Iris pigment epithelial cell (primary cell): ENCODE measurements at regions not wholly inside any gene's neighbourhood (a gene's known extent, or its start where the extent isn't known, plus 50 kb on each side); places are given as distances from the start of the nearest gene placed in this dataset.
"Not testable (repeated sequence)": the region's sequence is repeated elsewhere in the genome, so short reads cannot be mapped to it uniquely, and the experiment has no call there.

Experiments
- DNase-seq: peaks from one replicate; pipeline ENCODE4 v3.0.0-alpha.2; 2011; ENCODE audit warnings: low read depth

DNA sequence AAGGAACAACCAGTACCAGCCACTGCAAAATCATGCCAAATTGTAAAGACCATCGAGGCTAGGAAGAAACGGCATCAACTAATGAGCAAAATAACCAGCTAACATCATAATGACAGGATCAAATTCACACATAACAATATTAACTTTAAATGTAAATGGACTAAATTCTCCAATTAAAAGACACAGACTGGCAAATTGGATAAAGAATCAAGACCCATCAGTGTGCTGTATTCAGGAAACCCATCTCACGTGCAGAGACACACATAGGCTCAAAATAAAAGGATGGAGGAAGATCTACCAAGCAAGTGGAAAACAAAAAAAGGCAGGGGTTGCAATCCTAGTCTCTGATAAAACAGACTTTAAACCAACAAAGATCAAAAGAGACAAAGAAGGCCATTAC is 97.6 kb downstream of the GPX5 start:
- not testable (repeated sequence) for DNase-seq

DNA sequence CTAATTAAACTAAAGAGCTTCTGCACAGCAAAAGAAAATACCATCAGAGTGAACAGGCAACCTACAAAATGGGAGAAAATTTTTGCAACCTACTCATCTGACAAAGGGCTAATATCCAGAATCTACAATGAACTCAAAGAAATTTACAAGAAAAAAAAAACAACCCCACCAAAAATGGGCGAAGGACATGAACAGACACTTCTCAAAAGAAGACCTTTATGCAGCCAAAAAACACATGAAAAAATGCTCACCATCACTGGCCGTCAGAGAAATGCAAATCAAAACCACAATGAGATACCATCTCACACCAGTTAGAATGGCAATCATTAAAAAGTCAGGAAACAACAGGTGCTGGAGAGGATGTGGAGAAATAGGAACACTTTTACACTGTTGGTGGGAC is 100.7 kb downstream of the GPX5 start:
- DNase-seq, result not testable (repeated sequence)

DNA sequence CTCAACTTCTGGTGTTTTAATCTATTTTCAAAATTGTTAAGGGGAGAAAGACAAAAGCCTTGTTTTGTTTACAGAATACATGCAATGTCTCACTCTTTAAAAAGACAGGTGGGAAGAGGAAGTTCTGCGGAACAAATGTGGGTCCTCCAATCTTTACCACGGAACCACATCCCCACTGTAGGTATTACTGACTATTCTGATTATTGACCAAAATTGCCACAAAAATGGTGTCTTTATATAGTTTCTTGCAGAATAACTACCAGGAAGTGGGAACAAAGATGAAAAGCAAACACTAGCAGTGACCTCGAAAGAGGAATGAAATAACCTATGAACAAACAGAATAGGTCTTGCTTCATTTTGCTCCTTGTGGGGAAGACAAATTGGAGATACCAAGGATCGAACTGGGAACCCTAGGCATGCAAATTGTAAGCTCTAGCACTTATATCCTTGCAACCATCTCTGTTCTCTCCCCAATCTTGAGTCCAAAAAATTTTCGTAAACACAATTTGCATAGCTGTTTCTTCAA is 106.7 kb downstream of the GPX5 start:
- no peak for DNase-seq

DNA sequence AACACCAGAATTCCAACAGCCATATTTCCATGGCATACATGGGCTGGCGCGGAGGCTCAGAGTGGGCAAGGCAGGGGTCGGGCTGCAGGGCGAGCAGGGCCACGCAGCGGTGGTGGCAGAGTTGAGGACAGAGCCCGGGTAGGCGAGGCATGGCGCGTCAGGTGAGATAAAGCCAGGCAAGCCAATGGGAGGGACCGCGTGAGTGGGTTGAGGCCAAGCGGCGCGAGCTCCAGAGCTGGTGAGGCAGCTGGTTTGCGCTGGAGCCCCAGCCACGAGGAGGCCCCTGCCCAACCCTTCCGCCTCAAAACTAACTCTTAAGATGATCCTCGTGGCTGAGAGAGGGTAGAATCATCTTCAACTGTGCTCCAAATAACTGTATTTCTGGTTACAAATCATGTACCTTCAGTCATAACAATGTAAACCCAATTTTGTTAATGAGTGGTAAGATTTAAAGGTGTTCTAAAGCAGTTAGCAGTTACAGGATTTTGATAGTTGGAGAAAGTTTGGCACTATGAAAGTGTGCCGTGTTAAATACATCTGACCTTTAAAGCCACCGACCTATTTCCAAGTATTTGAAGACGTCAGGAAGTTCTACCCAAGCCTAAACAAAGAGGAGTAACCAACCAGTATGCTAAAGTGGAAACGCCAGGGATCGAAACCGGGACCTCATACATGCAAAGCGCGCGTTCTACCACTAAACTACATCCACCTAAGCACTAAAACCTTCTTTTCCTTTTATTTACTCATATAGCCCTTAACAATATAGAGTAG is 107.9 kb downstream of the GPX5 start:
- DNase-seq, result no peak

DNA sequence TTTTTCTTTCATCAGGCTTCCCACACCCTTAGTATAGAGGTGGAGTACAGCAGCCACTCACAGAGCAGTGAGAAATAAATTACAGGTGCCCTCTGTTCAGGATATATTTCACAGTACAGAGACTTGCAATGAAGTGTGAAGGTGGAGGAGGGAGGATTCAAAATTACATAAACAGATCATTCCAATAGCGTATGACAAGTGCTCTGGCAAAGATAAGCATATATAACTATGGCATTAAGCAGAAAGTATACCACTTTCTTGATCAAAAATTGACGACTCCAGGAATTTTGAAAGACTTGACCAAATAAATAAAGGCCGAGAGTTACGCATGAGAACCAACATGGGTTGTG is 108.7 kb downstream of the GPX5 start:
- no peak for DNase-seq

DNA sequence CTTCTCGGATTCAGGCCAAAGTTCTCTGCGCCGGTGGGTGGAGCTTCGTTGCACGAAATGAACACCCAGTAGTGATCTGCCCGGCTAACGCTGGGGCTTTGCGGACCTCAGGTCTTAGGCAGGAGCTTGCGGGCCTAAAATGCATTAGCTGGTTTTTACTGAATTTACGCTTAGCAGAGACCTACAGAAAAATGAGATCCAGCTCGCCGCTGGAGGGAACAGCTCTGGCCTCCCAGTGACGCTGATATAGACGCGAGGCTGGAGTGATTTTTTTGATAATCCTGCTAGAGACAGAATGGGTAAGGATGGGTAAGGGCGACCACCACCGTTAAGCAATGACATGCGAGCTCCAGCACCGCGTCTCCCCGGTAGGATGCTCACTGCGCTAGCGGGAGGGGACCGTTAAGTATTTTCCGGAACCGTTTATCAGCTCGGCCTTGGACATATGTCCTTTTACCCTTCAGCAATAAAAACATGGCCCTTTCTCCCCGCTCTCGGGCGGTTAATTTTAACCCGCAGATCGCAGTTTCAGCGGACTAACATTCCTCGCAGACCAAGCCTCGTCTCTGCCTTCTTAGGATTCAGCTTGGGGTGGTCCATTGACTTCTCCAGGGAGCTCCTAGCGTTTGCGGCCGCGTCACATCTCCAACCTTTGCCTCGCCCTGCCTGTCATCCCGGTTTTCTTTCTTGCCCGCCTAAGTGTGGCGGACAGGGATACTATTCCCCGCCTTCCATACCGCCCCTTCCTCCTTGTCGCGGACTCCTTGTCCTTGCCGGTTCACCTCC is 109.3 kb downstream of the GPX5 start:
- DNase-seq, result peak; percentile 55

DNA sequence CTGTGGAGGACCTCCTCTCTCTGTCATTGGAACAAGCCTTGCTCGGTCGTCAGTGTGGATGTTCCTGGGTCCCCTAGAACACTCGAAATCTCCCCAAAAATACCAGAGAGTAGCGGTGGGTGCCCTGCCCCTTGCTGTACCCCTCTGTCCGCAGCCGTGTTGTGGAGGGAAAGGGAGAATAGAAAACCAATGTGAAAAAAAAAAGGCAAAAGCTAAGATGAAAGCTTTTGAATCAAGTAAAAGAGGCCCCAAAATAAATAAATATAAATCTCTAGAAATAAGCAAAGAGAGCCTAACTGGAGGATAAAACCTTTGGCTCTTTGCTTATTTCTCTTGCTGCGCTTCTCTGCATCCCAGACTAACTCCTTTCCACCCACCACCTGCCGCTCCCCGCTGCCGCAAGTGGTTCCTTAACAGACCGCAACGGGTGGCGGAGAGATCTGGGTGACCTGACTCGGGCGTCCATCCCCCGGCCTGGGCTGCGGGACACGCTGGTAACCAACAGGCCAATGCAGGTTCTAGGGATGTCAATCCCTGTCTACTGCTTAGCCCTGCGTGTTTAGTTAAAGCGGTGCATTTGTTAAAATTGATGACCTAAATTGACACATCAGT is 110.0 kb downstream of the GPX5 start:
- DNase-seq, result no peak

DNA sequence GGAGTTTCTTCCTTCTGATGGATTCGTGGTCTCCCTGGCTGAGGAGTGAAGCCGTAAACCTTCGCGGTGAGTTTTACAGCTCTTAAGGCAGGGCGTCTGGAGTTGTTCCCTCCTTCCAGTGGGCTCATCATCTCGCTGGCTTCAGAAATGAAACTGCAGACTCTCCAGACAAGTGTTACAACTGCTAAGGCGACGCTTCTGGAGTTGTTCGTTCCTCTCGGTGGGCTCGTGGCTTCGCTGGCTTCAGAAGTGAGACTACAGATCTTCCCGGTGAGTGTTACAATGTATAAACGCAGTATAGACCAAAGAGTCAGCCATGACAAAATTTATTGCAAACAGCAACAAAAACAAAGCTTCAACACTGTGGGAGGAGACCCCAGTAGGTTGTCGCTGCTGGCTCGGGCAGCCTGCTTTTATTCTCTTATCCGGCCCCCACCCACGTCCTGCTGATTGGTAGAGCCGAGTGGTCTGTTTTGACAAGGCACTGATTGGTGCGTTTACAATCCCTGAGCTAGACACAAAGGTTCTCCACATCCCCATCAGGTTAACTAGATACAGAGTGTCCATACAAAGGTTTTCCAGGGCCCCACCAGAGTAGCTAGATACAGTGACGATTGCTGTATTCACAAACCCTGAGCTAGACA is 113.2 kb downstream of the GPX5 start:
- no peak for DNase-seq

DNA sequence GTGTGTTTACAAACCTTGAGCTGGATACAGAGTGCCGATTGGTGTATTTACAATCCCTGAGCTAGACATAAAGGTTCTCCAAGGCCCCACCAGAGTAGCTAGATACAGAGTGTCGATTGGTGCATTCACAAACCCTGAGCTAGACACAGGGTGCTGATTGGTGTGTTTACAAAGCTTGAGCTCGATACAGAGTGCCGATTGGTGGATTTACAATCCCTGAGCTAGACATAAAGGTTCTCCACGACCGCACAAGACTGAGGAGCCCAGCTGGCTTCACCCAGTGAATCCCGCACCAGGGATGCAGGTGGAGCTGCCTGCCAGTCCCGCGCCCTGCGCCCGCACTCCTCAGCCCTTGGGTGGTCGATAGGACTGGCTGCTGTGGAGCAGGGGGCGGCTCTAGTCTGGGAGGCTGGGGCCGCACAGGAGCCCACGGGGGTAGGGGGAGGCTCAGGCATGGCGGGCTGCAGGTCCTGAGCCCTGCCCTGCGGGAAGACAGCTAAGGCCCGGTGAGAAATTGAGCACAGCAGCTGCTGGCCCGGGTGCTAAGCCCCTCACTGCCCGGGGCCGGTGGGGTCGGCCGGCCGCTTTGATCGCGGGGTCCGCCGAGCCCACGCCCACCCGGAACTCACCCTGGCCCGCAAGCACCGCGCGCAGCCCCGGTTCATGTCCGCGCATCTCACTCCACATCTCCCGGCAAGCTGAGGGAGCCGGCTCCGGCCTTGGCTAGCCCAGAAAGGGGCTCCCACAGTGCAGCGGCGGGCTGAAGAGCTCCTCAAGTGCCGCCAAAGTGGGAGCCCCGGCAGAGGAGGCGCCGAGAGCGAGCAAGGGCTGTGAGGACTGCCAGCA is 114.0 kb downstream of the GPX5 start:
- DNase-seq, result not testable (repeated sequence)

DNA sequence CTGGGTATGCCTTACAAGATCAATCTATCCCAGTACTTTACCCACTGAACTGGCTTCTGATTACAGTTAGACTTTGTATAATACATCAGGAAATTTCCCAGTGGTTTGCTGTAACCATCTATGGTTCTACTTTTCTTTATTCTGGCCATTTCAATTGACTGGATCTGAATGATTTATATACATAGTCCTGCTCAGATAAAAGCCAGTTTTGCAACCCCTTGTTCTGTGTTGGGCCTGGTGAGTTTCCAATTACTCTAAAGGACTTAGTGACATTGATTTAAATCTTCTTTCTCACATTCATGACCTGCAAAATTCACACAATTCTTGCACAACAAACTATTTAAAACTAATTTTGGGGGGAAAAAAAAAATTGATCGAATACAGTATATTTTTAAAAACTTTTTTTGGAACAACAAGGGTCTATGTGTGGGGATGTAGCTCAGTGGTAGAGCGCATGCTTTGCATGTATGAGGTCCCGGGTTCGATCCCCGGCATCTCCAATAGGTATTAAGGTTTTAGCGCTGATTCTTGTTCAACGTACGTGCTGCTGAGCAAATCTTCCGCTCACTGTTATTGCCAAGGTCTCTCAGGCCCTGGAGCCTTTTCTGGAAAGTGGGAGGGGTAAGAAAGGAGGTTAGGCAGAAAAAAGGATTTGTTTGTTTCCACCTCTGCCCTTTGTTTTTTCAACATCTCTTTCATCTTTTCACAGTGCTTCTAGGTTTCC is 117.5 kb downstream of the GPX5 start:
- DNase-seq, result peak; percentile 92

DNA sequence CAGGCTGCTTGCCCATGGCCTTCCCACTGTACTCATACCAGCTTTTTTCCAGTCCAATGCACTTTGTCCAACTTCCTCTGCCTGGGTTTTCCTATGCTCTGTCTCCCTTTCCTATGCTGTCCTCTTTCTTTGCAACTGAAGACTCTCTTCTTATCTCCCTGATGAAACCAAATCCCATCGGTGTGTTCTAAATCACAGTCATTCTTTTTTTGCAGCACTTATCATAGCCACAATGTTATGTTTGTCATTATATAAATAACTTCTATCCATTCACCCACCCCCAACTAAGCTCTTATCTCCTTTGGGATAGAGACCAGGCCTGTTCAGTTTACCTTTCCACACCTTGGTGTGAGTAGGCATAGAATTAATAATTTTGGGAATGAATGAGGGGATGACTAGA is 121.0 kb downstream of the GPX5 start:
- no peak for DNase-seq

DNA sequence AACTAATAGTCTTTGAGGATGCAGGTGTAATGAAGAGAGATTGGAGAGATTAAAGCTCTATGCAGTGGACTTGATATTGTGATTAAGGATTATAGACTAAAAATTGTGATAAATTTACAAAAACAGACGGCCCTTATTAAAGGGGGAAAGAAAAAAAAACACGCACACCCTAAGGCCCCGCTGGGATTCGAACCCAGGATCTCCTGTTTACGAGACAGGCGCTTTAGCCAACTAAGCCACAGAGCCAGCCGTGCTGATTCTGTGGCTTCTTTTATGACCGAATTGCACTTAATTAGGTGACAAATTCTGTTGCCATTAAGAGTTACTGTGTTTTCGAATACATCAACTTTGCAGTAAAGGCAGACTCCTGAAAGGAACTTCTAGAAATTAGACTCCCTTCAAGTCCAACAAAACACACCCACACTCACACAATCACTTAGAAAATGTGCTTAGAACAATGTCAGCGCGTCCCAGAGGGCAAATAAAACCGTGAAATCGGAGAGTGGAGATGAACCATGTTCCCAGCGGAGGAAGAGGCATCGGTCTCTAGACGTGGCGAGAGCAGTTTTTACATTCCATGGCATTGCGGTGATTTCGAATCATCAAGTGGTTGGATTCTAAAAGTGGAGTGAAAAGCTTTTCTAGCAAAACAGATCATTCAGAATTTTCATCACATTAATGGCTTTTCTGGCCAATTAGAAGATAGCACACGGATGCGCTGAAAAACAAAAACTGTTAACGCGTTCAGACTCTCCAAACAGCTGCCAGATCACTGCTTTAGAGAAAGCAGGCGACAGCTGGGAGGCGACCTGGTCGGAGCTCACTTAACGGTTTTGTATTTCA is 122.6 kb downstream of the GPX5 start:
- DNase-seq, result peak; percentile 75

DNA sequence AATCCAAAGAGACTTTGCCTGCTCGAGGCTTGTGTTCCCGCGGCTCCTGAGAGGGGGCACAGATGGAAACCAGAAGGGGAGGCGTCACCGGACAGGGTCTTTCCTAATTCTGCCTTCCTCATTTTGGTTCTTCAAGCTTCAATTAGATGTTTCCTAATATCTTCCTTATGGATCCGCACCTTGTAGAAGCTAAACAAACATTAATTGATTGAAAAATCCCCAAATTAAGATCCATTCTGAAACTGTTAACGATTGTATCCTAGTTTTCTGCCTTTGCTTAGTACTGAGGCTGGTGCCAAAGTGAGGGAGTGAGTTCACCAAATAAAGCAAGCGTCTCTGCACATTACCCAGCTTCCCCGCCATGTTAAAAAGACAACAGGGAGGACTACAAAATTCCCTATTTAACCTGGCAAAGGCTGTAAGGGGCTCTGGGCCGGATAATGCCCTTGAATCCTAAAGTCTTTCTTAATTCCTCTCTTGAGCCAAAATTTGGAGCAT is 123.2 kb downstream of the GPX5 start:
- DNase-seq, result peak; percentile 26

DNA sequence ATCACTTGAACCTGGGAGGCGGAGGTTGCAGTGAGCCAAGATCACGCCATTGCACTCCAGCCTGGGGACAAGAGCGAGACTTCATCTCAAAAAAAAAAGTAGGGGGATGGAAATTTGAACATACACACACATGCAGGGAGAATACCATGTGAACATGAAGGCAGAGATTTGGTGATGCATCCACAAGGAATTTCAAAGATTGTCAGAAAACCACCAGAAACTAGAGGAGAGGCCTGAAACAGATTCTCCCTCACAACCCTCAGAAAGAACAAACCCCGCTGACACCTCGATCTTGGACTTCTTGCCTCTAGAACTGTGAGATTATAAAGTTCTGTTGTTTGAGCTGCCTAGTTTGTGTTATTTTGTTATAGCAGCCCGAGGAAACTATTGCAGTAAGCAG is 125.5 kb downstream of the GPX5 start:
- peak; percentile 26 for DNase-seq

DNA sequence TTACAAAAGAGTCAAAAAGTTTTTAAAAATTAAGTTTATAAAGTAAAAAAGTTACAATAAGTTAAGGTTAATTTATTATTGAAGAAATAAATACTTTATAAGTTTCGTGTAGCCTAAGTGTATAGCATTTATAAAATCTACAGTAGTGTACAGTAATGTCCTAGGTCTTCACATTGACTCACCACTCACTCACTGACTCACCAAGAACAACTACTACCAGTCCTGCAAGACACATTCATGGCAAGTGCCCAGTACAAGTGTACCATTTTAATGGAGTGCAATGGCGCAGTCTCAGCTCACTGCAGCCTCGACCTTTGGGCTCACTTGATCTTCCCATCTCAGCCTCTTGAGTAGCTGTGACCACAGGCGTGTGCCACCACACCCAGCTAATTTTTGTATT is 128.2 kb downstream of the GPX5 start:
- DNase-seq, result no peak

DNA sequence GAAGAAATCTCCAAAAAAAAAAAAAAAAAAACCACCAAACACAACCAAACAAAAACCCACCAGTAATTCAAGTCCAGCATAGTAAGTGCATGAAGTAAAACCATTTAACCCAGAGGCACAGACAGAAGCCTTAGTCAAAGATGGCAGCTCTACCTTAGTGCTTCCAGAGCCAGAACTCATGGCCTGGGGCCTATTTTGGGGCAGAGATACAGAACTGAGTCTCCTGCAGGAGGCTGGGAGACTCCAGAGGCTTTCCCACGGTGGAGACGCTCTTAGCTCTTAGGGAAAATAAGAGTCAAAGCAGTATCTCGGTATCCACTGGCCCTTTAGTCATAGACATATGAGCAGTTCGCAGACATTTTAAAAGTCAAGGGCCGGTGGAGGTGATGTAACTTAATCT is 129.5 kb downstream of the GPX5 start:
- no peak for DNase-seq

DNA sequence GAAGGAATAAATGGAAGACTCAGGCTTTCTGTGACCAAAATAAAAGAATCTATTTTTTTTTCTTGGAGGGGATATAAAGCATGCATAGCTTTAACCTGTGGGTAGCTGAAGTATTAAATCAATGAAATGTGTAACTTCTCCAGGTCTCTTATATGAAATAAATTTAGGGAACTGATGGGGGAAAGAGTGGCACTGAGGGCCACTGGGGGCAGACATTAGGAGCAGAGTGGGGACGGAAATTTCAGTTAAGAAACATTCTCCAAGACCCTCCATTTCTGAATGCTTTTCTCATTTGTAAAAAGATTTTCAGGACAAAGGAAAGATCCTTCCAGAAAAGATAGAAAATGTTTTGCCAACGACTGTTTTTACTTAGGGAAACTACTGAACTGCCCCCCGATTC is 131.0 kb downstream of the GPX5 start:
- no peak for DNase-seq

DNA sequence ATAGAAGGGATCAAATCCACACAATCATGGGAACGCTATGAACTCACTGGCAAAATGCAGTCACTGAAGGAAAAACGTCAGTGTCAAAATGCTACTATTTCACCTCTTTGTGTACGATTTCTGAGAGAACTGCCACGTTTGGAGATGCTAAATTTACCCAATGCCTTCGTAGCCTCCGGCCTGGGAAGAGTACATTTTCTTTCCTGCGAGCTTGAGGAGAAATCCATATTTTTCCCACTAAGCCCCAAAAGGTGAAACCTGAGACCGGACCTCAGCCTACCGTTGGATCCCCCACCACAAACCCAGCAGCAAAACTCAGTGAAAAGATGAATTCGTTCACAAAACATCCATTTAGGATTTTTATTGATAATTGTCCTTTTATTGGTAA is 131.7 kb downstream of the GPX5 start:
- DNase-seq, result peak; percentile 3

DNA sequence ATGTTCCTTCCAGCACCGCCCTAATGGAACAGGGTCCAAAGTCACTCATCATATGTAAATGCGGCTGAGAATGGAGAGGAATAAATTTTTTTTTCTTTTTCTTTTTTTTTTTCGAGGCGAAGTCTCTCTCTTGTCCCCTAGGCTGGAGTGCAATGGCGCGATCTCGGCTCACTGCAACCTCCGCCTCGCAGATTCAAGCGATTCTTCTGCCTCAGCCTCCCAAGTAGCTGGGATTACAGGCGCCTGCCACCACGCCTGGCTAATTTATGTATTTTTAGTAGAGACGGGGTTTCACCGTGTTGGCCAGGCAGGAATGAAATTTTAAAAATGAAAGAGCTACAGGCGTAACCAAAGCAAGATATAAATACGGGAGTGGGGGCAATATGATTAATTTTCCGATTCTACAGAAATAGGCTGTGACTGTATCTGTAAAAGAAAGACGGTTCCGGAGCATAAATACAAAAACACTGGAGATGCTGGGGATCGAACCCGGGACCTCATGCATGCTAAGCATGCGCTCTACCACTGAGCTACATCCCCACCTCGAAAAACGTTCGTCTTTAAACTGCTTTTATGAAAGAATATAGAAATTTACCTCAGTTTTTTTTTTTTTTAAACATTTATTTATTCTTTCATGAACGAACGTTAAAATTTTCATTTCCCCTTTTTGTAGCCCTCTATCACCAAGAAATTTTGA is 132.2 kb downstream of the GPX5 start:
- DNase-seq, result peak; percentile 59
